SKM-1 treated with dmso at 0.1 percent for 144 hours (cell line): ENCODE measurements at regions not wholly inside any gene's neighbourhood (a gene's known extent, or its start where the extent isn't known, plus 50 kb on each side); places are given as distances from the start of the nearest gene placed in this dataset.

Experiments used
- DNase-seq: peaks from one replicate; lab custom pipeline; 2025; ENCODE audit not compliant: unreplicated experiment; lab: John Stamatoyannopoulos, UW

- no peak for DNase-seq
Observed at GRCh38 chr2:188129677-188130076, 162.0 kb upstream of the GULP1 start.

GRCh38 chr2:188130317-188130716 is 161.4 kb upstream of the GULP1 start:
- no peak for DNase-seq

GRCh38 chr2:188131281-188131680 is 160.4 kb upstream of the GULP1 start:
- DNase-seq, result no peak

- DNase-seq, result no peak
Observed at GRCh38 chr2:188132385-188132784, 159.3 kb upstream of the GULP1 start.

- DNase-seq, result no peak
Observed at GRCh38 chr2:188134241-188134640, 157.4 kb upstream of the GULP1 start.

GRCh38 chr2:188138313-188138712 is 153.4 kb upstream of the GULP1 start:
- no peak for DNase-seq

- no peak for DNase-seq
Observed at GRCh38 chr2:188142088-188142487, 149.6 kb upstream of the GULP1 start.

- DNase-seq, result no peak
Observed at GRCh38 chr2:188142636-188143295, 148.9 kb upstream of the GULP1 start.

GRCh38 chr2:188145885-188146284 is 145.8 kb upstream of the GULP1 start:
- no peak for DNase-seq

- DNase-seq, result no peak
Observed at GRCh38 chr2:188146888-188147287, 144.8 kb upstream of the GULP1 start.

GRCh38 chr2:188151670-188152069 is 140.0 kb upstream of the GULP1 start:
- no peak for DNase-seq

GRCh38 chr2:188158337-188159100 is 133.2 kb upstream of the GULP1 start:
- DNase-seq, result no peak

GRCh38 chr2:188159484-188159883 is 132.2 kb upstream of the GULP1 start:
- DNase-seq, result no peak

GRCh38 chr2:188170356-188170755 is 121.3 kb upstream of the GULP1 start:
- DNase-seq, result no peak

GRCh38 chr2:188176620-188177019 is 115.1 kb upstream of the GULP1 start:
- DNase-seq, result no peak

- no peak for DNase-seq
Observed at GRCh38 chr2:188181067-188181838, 110.4 kb upstream of the GULP1 start.

- DNase-seq, result no peak
Observed at GRCh38 chr2:188181884-188182283, 109.8 kb upstream of the GULP1 start.

- no peak for DNase-seq
Observed at GRCh38 chr2:188187726-188188125, 103.9 kb upstream of the GULP1 start.

- no peak for DNase-seq
Observed at GRCh38 chr2:188189356-188189755, 102.3 kb upstream of the GULP1 start.

GRCh38 chr2:188193230-188193629 is 98.4 kb upstream of the GULP1 start:
- DNase-seq, result no peak

- no peak for DNase-seq
Observed at GRCh38 chr2:188196343-188197008, 95.2 kb upstream of the GULP1 start.
